ENCODE measurements at regions not wholly inside any gene's neighbourhood (a gene's known extent, or its start where the extent isn't known, plus 50 kb on each side); places are given as distances from the start of the nearest gene placed in this dataset.

- TF ChIP-seq CTCF (IDR thresholded peaks at IDR 0.05): no peak
- no peak for ATAC-seq (ENCODE audit: insufficient number of reproducible peaks, low FRiP score, low read depth)
- no peak overlapping the region for H3K27ac ChIP-seq
Observed at GRCh38 chr12:16939871-16940306, 333.9 kb upstream of the LMO3 start.

DNA sequence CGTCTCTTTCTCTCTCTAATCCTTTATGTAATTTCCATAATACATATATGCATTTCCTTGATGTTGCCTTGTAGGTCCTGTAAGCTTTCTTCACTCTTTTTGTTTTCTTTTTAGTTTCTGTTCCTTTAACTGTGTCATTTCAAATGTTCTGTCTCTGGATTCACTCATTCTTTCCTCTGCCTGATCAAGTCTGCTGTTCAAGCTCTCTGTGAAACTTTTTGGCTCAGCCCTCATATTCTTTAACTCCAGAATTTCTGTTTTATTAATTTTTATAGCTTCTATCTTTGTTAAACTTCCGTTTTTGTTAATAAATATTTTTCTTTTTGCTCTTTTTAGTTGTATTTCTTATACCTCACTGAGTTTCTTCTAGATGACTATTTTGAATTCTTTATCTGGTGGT lies 321.3 kb upstream of the LMO3 start:
- ATAC-seq (ENCODE audit: insufficient number of reproducible peaks, low FRiP score, low read depth) (no peak), DNase-seq (ENCODE audit: low spot score) (no peak)
- Histone ChIP-seq H3K9me3 (peaks cover 11% of the 10 kb centered on the region), H3K4me3 (no peak overlapping the region), H3K36me3 (no peaks in the 10 kb centered on the region), H3K27me3 (replicated peaks; ENCODE audit: insufficient read depth) (no peaks in the 10 kb centered on the region), H3K27ac (no peak overlapping the region), H3K4me1 (ENCODE audit: control insufficient read depth in 1 of 2, low read depth in 2 of 2) (no peaks in the 10 kb centered on the region)
- TF ChIP-seq CTCF (IDR thresholded peaks at IDR 0.05): no peak

More at GRCh38 chr12:16939871-16940306, 333.9 kb upstream of the LMO3 start:
- DNase-seq (ENCODE audit: low spot score): no peak
- Histone ChIP-seq H3K4me1 (ENCODE audit: control insufficient read depth in 1 of 2, low read depth in 2 of 2) (no peaks in the 10 kb centered on the region), H3K36me3 (no peaks in the 10 kb centered on the region), H3K9me3 (no peaks in the 10 kb centered on the region), H3K27me3 (replicated peaks; ENCODE audit: insufficient read depth) (no peaks in the 10 kb centered on the region), H3K4me3 (no peak overlapping the region)

GRCh38 chr12:16920451-16920850 lies 314.5 kb upstream of the LMO3 start:
- Histone ChIP-seq H3K4me1 (ENCODE audit: control insufficient read depth in 1 of 2, low read depth in 2 of 2) (no peaks in the 10 kb centered on the region), H3K27ac (no peak overlapping the region), H3K9me3 (no peaks in the 10 kb centered on the region), H3K36me3 (no peaks in the 10 kb centered on the region), H3K4me3 (no peak overlapping the region), H3K27me3 (replicated peaks; ENCODE audit: insufficient read depth) (no peaks in the 10 kb centered on the region)
- ATAC-seq (ENCODE audit: insufficient number of reproducible peaks, low FRiP score, low read depth) (no peak), DNase-seq (ENCODE audit: low spot score) (no peak)
- no peak for TF ChIP-seq CTCF (IDR thresholded peaks at IDR 0.05)

DNA sequence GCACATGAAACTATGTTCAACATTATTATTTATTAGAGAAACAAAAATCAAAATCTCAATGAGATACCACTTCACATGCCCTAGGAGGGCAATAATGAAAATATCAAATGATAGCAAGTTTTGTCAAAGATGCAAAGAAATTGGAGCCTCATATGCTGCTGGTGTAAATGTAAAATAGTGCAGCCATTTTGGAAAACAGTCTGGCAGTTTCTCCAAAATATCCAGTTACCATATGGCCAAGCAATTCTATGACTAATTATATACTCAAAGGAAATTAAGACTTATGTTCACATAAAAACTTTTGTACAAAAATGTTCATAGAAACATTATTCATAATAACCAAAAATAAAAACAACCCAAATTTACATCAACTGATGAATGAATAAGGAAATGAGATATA lies 313.6 kb upstream of the LMO3 start:
- no peaks in the 10 kb centered on the region for H3K27me3 ChIP-seq (replicated peaks; ENCODE audit: insufficient read depth)
- no peak overlapping the region for H3K4me3 ChIP-seq
- no peaks in the 10 kb centered on the region for H3K4me1 ChIP-seq (ENCODE audit: control insufficient read depth in 1 of 2, low read depth in 2 of 2)
- ATAC-seq (ENCODE audit: insufficient number of reproducible peaks, low FRiP score, low read depth): no peak
- no peaks in the 10 kb centered on the region for H3K9me3 ChIP-seq
- DNase-seq (ENCODE audit: low spot score): no peak
- H3K36me3 ChIP-seq: no peaks in the 10 kb centered on the region
- no peak overlapping the region for H3K27ac ChIP-seq
- no peak for TF ChIP-seq CTCF (IDR thresholded peaks at IDR 0.05)

GRCh38 chr12:16914853-16915252 lies 308.9 kb upstream of the LMO3 start:
- DNase-seq (ENCODE audit: low spot score): no peak
- no peak for TF ChIP-seq CTCF (IDR thresholded peaks at IDR 0.05)
- H3K4me3 ChIP-seq: no peak overlapping the region

More at GRCh38 chr12:16914853-16915252, 308.9 kb upstream of the LMO3 start:
- Histone ChIP-seq H3K27me3 (replicated peaks; ENCODE audit: insufficient read depth) (no peaks in the 10 kb centered on the region), H3K27ac (no peak overlapping the region), H3K36me3 (no peaks in the 10 kb centered on the region), H3K9me3 (no peaks in the 10 kb centered on the region), H3K4me1 (ENCODE audit: control insufficient read depth in 1 of 2, low read depth in 2 of 2) (no peaks in the 10 kb centered on the region)
- ATAC-seq (ENCODE audit: insufficient number of reproducible peaks, low FRiP score, low read depth): no peak
